GM19372 (cell line): ENCODE measurements at regions not wholly inside any gene's neighbourhood (a gene's known extent, or its start where the extent isn't known, plus 50 kb on each side); places are given as distances from the start of the nearest gene placed in this dataset.
"Not testable (repeated sequence)": the region's sequence is repeated elsewhere in the genome, so short reads cannot be mapped to it uniquely, and the experiment has no call there.

Experiments used
- ATAC-seq: cut with Tn5 transposase; IDR thresholded peaks from one replicate; pipeline ENCODE4 v1.9.1; 2021; ENCODE audit warnings: mild to moderate bottlenecking, low read depth, moderate library complexity; ENCODE audit not compliant: unreplicated experiment

DNA sequence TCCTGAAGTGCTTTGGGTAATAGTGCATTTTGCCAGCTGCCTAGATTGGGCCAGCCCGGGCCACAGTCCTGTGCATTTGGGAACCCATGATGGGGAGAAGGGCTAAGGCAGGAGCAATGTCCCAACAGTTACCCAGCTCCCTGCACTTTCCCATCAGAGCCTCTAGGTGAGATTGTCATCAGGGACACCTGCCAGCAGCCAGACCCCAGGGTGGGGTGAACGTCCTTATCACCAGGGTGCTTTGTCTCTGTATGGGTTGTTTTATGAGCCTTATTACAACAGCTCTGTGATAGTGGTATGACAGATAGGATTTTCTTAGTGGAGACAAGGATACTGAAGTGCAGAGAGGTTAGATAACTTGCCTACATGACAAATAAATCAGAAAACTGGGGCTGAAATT is 365.7 kb downstream of the OSTF1 start:
- no peak for ATAC-seq

DNA sequence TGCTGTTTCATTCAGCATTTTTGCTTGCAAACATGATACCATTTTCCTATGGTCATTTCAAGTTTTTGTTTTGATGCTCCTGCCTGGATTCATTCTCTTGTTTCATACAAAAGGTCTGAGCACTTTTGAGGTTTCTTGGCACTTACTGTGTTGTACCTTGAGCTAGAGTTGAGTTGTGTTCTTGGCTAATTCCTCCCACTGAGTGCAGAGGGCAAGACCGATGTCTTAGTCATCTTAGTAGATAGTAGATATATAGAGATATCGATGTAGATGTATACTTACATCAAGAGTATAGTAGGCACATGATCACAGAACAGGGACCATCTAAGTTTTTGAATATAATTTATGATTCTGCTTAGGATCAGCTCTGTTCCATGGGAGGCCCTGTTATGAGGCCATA is 366.6 kb downstream of the OSTF1 start:
- no peak for ATAC-seq

DNA sequence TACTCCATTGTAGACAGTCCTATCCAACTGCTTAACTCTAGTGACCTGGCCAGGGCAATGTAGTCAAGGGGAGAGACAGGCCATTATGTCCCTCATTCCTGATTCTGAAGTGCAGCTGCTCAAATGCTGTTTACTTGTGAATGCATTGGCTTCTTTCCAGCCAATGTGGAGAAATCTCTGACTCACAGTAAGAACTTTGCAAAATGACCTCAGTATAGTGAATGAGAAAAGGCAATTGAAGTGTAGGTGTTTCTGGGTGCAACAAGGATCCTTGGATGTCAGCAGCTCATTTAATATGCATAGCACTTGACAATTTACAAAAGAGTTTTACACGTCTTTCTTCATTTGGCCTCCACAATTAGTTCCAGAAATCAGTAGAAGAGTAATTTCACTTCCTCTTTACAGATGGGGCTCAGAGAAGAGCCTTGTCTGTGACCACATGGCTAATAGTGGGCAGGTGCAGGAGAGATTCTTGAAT is 367.2 kb downstream of the OSTF1 start:
- peak; percentile 95 for ATAC-seq

DNA sequence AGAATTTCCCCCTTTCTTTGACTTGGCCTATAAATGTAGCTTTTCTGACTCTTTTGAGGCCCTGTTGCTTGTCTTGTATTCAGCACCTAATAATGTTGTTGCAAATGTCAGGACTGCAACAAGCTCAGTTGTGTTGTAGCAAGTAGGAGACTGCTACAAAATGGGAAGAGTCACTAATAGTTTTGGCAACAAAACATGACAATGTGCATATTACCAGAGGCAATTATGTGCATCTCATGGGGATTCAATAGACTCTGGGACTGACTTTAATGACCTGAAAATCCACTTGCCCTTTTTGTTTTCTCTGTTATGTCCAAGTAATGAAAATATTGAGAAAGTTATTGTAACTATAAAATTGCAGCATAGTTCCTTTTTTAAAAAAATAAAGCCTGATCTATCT is 368.4 kb downstream of the OSTF1 start:
- ATAC-seq = no peak

DNA sequence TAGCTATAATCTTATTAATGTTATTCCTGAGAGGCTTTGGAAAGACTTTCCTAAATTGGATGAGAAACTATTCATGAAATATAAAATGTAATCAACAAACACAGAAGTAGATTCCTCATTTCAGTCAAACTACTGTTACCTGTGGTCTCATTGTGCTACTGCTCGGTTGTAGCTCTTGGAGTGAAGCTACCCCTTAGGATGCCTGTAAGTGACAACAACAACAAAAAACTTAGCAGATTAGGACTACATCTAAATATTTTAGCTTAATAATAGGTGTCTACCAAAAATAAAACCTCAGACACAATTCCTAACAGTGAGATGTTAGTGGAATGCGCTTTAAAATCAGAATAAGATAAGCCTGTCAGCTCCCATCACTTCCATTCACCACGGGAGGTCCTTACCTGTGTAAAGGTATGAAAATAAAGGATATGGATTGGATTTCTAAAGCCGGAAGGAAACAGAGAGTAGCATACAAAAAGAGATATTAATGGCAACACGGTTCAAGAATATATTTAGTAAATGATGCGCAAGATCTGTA is 369.2 kb downstream of the OSTF1 start:
- ATAC-seq = no peak

DNA sequence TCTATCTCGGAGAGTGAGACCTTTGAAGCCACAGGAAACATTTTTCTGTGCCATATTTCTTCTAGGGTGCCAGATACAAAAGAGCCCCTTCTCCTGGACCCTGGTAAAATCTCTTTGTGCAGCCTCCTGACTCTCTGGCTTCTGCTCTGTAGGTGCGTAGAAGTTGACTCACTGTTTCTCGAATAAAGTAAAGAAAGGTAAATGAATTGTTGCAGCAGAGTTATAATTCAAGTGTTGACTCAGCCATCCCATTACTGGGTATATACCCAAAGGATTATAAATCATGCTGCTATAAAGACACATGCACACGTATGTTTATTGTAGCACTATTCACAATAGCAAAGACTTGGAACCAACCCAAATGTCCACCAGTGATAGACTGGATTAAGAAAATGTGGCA is 371.0 kb downstream of the OSTF1 start:
- ATAC-seq = not testable (repeated sequence)

DNA sequence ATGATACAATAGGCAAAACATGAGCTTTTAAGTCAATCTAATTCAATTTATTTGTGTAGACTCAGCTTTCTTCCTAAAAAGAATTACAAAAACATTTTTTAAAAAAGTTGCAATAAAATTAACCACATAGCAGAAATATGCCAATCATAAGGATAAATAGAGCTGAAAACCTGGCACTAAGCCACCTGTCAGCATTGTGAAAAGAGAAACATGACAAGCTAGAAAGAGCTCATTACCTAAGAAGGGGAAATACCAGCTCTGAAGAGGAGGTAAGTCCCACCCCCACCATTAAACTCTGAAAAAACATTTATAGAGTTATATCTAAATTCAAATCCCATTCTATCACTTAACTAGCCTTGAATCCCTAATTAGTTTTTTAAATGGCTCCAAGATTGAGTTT is 372.9 kb downstream of the OSTF1 start:
- no peak for ATAC-seq

DNA sequence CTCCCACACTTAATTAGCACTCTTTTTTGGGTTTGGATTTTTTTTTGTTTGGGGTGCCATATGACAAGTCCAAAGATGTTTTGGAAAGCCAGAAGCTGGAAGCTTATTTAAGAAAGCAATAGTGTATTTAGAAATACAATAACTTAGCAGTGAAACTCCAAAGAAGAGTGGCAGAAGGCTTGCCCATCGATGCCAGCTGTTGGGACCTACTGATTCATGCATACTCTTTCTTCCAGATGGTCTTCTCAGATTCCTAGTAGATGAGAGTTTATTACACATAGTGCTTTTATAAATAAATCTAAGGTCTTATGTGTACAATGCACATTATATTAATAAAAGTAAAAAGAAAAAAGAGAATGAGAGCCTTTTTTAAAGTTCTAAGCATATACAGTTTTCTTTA is 374.6 kb downstream of the OSTF1 start:
- ATAC-seq = no peak

DNA sequence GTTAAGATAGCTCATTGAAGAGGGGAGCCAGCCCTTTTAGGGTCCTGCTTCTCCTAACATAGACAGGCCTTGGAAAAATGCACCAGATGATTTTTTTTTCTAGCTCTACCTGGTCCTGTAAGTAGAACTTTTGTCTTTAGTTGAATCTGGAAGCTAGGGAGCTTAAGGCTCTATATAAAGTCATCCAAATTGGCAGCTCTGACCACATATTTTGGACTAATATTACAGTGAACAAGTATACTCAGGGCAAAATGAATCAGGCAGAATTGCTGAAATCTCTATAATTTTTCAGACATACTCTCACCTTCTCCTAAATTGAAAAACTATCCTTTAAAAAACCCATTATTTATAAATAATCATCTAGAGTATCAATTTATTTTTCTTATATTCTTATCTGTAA is 375.6 kb downstream of the OSTF1 start:
- no peak for ATAC-seq

DNA sequence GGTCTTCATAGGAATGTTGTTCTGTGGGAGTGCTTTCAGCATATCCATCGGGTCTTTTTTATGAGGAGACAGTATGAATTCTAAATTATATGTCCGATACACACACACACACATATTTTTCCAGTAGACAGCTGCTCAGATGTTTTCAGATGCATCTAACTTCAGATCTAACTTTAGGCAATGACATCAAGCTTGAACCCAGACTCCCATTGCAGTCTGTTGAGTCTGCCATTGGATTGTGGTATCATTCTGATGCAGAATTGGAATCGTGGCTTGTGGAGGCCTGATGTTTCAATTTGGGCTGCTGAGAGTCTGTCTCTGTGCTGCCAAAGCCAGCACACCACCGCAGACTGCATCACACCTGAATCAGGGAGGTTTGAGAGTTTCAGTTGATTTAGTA is 376.4 kb downstream of the OSTF1 start:
- no peak for ATAC-seq

DNA sequence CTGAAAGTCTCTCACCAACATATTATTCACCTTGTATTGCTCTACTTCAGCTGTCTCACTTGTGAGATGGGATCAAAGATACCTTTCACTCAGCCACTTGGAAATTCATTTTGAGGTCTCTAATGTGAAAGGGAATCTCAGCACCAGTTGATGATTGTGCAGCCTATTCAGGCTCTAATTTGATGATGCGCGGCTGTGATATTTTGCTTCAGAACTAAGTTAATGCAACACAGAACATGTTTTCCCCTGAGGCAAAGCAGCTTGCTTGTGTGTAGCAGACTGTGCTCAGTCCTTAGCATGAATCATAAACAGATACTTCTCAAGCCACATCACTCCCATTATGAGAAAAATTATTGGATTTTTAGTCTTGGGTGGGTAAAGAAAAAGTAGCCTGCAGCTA is 378.8 kb downstream of the OSTF1 start:
- ATAC-seq = no peak

DNA sequence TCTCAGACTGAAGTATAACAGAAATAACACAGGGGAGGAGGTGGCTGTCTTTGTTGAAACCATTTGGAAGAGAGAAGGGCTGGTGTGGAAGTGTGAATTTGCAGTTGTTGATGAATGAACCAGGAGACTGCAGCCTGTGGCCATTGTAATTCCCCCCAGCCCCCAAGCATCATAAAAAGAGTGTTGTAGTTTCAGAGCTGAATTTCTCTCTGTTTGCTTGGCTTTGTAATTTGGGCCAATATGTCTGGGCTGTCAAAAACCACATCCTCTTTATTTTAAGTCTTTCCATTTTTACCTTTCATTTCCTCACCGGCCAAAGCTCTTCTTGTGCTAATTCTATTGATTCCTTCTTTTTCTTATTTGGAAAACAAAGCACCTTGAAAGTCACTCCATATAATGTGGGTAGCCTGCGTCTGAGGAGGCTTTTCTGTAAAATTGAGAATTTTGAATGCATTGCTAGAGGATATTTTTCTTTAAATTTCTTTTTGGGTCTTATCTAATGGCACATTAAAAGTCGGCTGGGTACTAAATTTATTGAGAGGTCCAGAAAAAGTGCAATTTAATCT is 383.3 kb downstream of the OSTF1 start:
- no peak for ATAC-seq

DNA sequence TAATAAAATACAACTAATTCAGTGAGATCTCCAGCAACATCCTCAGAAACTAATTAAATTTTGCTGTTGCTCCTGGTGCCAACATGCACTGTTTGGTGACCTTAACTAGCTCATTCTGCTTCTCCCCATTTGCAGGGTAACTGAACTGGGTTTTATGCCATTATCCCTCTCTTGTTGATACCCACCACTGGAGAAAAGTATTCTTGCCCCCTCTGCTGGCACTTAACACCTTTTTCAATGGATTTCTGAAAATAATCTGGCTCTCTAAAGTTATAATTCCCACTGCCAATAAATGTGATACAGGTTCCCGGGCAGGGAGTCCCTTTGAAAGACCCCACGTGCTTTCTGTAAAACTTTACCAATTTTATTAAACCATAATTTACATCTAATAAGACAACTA is 394.3 kb downstream of the OSTF1 start:
- no peak for ATAC-seq

DNA sequence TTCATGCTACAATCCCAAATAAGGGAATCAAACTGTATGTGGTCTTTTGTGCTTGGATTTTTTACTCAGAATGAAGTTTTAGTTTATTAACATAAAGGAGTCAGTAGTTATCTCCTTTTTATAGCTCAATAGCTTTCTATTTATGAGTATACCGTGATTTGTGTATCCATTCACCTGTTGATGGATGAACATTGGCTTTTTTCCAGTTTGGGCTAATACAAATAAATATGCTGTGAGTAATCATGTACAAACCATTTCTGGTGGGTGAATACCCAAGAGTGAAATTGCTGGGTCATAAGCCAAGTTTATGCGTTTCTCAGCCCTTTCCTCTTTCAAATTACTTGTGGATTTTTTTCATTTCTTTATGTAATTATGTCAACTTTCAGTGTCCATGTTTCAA is 395.3 kb downstream of the OSTF1 start:
- no peak for ATAC-seq

DNA sequence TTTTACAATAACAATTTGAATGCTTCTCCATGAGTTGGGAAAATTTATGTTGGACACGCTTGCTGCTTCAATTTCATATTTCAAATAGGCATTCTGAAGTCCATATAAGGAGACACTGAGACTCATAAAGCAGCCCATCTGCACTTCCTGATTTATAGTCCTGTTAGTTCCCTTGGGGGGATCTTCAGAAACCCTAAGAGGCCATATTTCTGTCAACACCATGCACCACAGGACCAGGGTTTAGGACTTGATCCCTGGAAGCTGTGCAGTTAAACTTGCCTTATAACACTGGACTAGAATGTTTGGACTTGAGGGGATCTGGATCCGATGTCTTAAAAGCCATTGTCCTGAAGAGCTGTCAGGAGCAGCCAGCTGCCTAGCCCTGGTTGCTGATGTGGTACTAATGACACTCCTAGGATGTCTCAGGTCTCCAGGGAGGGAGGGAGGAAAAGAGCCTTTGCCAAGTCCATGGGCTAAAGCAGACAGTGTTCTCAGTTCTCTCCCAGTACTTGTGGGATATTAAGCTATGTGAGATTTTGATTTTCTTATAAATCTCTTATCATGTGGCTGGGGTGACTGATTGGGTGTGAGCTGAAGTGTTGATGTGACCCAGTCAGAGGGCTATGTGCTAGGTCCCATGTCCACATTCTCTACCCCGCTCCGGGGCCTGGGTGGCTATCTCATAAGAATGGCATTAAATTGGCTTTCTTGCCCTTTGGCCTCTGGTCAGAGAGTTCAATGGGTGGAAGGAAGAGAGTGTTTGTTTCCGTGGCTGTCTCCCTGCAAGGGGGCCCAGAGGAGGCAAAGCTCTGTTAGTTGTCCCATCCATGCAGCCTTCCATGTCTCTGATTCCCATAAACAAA is 399.8 kb downstream of the OSTF1 start:
- no peak for ATAC-seq

DNA sequence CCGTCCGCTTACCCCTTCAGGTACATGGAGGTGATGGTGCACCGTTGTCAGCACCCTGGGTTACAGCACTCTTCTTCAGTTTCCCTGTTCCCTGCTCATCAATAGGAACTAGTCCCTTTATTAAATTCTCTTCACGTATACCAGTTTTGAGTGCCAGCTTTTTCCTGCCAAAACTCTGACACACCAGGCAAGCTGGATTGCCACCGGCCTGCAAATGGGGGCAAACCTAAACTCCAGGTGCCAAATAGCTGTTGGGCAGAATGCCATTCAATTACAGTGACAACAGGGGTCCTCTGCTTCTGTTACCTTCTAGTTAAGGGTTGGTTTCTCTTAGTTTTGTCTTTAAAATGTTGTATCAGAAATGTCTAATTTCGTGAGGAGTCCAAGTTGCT is 400.4 kb downstream of the OSTF1 start:
- no peak for ATAC-seq

DNA sequence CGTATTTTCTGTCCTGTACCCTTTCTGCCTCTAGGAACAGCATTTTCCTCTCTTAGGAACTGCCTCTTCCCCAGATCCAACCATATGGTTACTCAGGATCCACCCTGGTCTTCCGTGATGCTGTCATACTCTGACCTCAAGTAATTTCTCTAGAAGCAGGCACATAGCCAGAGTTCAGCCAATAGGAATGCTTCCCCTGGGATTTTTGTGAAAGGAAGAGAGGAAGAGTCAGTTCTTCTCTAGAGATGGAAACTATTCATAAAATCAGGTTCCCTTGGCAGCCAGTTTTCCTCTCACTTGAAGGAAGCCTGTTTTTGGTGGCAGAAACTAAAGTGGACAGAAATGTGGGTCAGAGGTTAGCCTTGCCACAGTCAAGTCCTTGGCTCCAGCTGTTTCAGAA is 400.1 kb upstream of the PCSK5 start:
- no peak for ATAC-seq

DNA sequence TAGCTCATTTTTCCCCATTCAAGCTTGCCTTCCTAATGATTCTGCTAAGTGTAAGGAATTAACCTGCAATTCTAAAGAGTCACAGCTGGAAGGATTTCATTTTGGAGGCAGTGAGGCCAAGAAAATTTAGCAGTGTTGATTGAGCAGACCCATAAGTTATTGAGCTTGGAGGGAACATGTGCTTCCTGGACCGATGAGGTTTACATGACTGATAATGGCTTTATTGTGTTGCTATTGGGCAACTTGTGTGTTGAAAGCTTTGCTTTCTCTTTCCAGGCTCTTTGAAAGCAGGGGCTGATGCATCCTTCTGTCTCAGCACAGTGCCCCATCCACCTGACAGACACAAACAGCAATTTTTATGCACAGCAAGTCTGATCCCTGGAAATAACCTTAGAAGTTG is 398.9 kb upstream of the PCSK5 start:
- ATAC-seq = no peak

DNA sequence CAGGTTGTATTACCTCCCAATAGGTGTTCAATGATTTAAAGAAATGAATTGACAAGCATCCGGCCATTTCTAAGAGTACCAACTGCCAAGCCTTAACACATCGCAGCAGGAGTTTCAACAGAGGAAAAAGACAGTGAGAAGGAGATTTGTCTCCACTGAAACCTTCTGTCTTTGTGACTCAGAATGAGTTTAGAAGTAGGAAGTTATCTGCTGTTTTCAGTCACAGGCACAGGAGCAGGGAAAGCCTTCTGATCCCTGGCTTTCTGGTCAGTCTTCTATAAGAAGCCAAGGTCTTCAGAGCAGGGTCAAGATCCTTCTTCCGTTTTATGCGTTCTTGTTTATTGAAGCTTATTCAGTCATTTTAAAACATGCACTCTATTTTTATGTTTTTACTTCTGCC is 390.7 kb upstream of the PCSK5 start:
- ATAC-seq = no peak

DNA sequence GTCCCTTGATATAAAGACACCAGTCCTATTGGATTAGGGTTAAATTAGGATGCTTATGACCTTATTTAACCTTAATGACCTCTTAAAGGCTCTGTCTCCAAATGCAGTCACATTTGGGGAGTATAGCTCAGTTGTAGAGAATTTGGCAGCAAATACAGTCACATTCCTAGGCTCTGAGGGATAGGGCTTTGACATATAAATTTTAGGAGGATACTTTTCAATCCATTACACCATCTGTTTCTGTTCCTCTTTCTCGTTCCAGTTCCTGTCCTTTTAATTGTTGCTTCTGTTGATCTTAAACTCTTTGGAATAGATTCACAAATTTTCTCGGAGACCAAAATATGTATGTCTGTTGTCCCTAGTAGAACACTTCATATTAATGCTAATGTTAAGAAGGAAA is 390.0 kb upstream of the PCSK5 start:
- ATAC-seq = no peak

DNA sequence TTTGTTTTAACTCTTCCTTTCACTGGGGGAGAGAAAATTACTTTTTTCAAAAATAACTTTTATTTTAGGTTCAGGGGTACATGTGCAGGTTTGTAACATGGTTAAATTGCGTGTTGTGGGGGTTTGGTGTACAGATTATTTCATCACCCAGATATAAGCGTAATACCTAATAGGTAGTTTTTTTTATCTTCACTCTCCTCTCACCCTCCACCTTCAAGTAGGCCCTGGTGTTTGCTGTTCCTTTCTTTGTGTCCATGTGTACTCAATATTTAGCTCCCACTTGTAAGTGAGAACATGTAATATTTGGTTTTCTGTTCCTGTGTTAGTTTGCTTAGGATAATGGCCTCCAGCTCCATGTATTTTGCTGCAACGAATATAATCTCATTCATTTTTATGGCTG is 389.5 kb upstream of the PCSK5 start:
- ATAC-seq = not testable (repeated sequence)

DNA sequence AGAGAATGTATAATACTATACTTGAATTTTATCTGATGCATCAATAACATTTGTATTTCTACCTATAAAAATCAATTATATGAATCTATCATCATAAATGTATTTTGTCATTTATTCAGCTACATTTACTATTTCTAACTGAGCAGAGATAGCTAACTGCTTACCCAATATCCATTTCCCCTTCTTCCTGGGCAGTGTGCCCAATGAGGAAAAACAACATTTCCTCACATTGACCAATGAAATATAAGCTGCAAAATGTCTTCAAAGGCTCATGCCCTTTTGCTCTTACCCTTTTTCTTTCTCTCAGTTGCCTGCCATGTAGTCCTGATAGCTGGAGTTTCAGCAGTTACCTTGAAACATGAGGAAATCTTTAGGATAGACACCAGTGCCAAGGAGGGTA is 385.8 kb upstream of the PCSK5 start:
- ATAC-seq = no peak
